RWPE1 (cell line): ENCODE measurements at regions not wholly inside any gene's neighbourhood (a gene's known extent, or its start where the extent isn't known, plus 50 kb on each side); places are given as distances from the start of the nearest gene placed in this dataset.

Experiments used
- CTCF ChIA-PET: fragments of 350-600 bp; sonication (Branson Sonifier 250); formaldehyde crosslinking; extraction: SDS; loops from one replicate; lab custom pipeline; 2021; lab: Yijun Ruan, JAX
- POLR2A ChIA-PET: fragments of 400-600 bp; formaldehyde crosslinking; extraction: SDS; loops from one replicate; lab custom pipeline; 2020; ENCODE audit warnings: antibody characterized with exemption; ENCODE audit not compliant: low non-redundant PET; lab: Yijun Ruan, JAX
- DNase-seq: peaks from one replicate; pipeline ENCODE4 v3.0.0; 2012; ENCODE audit warnings: low spot score
- H3K27ac ChIP-seq: fragments of 450-650 bp; 2 replicates; pipeline ENCODE4 v1.5.1; 2017
- TF ChIP-seq, protein P1 (sequence below): fragments of 450-650 bp; conservative IDR thresholded peaks from 2 replicates; pipeline ENCODE4 v1.5.1; 2017; ENCODE audit warnings: low read depth, mild to moderate bottlenecking

DNA sequence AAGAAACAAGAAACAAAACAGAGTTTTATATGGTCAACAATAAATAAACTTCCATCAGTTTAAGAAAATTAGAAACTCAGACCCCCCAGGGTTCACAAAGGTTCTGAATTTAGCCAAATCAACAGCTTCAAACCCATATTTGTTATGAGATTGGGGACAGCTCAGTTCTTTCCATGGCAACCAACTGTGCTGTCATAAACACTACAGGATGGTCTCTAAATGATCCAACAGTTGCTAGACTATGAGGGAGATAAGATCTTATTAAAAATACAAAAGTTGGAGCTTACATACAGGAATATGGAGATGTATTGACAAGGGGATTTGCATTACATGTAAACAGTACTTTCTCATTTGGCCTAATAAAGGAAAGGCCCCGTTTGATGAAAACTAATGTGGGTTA lies 154.6 kb upstream of the CTAGE1 start:
- TF ChIP-seq, protein P1, sequence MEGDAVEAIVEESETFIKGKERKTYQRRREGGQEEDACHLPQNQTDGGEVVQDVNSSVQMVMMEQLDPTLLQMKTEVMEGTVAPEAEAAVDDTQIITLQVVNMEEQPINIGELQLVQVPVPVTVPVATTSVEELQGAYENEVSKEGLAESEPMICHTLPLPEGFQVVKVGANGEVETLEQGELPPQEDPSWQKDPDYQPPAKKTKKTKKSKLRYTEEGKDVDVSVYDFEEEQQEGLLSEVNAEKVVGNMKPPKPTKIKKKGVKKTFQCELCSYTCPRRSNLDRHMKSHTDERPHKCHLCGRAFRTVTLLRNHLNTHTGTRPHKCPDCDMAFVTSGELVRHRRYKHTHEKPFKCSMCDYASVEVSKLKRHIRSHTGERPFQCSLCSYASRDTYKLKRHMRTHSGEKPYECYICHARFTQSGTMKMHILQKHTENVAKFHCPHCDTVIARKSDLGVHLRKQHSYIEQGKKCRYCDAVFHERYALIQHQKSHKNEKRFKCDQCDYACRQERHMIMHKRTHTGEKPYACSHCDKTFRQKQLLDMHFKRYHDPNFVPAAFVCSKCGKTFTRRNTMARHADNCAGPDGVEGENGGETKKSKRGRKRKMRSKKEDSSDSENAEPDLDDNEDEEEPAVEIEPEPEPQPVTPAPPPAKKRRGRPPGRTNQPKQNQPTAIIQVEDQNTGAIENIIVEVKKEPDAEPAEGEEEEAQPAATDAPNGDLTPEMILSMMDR, result no peak
- CTCF ChIA-PET, result no interaction called here
- POLR2A ChIA-PET, result no interaction called here
- DNase-seq, result no peak
- H3K27ac ChIP-seq, result no peak overlapping the region

DNA sequence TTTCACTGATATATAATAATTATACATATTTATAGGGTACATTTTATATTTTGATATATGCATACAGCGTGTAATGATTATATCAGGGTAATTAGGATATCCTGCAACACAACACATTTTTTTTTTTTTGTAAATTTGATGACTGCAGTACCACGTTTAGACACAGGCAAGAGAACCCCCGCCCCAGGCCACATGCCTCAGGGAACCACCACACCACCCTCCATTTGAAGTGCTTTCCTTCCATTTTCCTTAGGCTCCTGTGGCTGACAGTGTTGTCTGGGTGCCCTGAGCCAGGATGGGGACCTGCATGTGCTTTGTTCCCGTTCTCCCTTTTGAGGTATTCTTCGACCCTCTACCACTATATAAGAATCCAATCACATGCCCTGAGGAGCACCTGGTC lies 161.6 kb upstream of the CTAGE1 start:
- CTCF ChIA-PET, result no interaction called here
- TF ChIP-seq, protein P1, result no peak
- POLR2A ChIA-PET, result no interaction called here
- no peak for DNase-seq
- H3K27ac ChIP-seq, result no peak overlapping the region

DNA sequence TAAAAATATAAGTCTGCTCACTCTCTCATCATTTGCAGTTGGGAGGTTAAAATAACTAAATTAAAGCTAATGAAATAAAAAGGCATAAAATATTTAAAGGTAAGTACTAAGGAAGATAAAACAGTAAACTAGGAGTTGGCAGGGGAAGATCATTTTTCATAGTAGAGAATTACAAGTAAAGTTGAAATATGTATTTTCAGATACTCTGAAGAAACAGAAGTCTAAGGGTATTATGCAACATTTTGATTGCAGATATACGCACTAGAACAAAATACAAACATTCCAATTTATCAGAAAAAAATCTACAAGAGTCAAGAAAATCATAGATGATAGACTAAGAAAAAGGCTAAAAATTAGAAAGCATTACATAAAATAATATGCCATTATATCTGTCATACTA lies 167.6 kb upstream of the CTAGE1 start:
- TF ChIP-seq, protein P1, result no peak
- POLR2A ChIA-PET, result no interaction called here
- H3K27ac ChIP-seq, result no peak overlapping the region
- CTCF ChIA-PET, result no interaction called here
- no peak for DNase-seq

DNA sequence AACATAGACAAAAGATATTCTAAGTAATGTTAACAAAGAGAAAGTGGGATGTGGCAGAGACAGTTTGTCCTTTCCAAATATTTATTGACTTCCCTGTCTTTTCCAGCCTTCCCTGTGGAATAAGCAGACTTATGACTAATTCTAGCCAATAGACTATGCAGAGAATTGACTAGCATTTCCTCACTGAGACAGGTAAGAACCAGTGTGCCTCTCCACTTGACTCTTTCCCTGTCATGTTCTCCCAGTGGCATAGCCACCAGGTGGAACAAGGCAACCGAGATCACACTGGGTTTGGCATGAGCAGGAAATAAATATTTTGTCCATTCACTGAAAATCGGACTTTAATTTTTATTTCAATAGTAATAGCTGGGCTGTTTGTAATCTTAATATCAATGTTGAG lies 168.1 kb upstream of the CTAGE1 start:
- no peak for DNase-seq
- TF ChIP-seq, protein P1, result no peak
- ChIA-PET POLR2A (no interaction called here), CTCF (no interaction called here)
- H3K27ac ChIP-seq, result no peak overlapping the region

DNA sequence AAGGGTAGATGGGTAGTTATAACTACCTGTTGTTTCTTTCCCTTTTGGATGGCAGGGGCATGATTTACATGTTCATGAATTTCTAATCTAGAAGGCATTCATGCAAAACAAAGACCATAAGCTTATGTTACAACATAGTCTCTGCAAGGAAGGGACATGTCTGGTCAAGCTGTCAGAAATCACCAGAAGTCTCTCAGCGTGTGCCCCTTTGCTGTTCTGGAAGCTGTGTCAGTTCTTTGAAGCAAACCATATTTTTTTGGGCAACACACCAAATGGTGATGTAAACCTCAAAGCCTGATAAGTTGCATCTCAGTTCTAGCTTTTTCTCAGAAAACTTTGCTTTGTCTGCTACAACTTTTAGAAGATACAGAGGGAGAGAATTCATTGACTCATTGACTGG lies 173.5 kb upstream of the CTAGE1 start:
- H3K27ac ChIP-seq, result no peak overlapping the region
- POLR2A ChIA-PET, result no interaction called here
- DNase-seq, result peak; percentile 4
- CTCF ChIA-PET, result no interaction called here
- TF ChIP-seq, protein P1, result no peak

DNA sequence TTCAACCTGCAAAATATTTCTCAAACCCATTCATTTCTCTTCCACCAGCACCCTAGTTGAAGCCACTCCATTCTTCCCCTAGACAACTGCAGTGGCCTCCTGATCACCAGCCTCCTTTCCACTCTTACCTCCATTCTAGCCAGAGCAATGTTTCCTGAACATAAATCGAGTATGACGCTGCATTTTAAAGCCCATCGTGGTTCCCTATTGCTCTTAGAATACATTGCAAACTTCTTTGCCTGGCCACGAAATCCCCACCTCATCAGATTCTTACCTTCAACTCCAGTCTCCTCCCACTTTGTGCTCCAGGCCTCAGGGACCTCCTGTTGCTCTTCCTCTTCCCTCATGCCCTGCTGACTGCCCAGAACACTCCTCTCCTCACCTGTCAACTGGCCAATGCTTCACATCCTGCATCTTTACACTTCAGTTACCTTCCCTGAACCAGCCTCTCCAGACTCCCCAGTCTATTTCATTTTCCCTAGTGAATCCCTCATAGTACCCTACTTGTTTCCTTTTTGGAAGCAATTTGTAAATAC lies 176.5 kb upstream of the CTAGE1 start:
- DNase-seq, result no peak
- ChIA-PET POLR2A (no interaction called here), CTCF (interaction anchor here (0.6 kb wide), 1 partner anchor 8 kb away, joined by 5 read pairs; no protein-coding TSS in a partner anchor)
- TF ChIP-seq, protein P1, result no peak
- H3K27ac ChIP-seq, result no peak overlapping the region
